PC-9 (cell line): ENCODE measurements at regions not wholly inside any gene's neighbourhood (a gene's known extent, or its start where the extent isn't known, plus 50 kb on each side); places are given as distances from the start of the nearest gene placed in this dataset.

Experiments
- EZH2 ChIP-seq: fragments of 200-600 bp; sonication (generic); IDR thresholded peaks from 2 replicates; pipeline ENCODE4 v1.8.0; 2017; ENCODE audit warnings: antibody characterized with exemption, low read depth
- TF ChIP-seq, protein P1 (sequence below): fragments of 200-600 bp; sonication (generic); conservative IDR thresholded peaks from 2 replicates; pipeline ENCODE4 v1.6.1; 2017; ENCODE audit warnings: mixed run types, antibody characterized with exemption, mild to moderate bottlenecking, moderate library complexity

DNA sequence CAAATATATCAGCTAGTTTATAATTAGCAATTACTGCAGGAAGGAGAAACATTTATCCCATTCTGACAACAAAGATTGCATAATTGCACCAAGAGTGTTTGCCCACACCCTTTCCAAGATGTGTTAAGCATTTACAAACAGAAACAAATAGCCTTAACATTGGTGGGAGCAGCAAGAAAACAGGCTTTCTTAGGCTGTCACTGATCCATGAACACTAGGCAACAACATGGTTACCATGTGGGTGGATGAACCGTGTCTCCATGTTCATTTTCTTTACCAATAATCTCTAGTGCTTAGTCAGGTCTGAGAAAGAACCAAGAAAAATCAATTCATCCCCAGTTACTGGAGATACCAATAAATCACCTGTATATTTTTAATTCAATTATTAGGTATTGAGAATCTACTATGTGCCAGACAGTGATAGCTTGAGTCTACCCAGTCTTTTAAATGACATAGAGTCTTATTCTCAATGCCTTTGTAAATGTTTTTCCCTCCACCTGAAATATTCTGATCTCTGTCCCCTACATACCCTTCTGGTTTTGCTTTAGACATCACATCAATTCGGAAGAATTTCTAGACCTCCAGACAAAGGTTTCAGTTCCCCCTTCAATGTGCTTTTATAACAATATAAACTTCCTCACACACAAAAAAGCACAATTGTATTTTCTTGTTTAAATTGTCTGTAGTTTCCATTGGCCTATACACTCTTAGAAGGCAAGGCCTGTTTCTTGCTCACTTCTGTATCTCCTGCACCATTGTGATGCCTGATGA, 286.6 kb downstream of the PPP1R2C start:
- TF ChIP-seq, protein P1, sequence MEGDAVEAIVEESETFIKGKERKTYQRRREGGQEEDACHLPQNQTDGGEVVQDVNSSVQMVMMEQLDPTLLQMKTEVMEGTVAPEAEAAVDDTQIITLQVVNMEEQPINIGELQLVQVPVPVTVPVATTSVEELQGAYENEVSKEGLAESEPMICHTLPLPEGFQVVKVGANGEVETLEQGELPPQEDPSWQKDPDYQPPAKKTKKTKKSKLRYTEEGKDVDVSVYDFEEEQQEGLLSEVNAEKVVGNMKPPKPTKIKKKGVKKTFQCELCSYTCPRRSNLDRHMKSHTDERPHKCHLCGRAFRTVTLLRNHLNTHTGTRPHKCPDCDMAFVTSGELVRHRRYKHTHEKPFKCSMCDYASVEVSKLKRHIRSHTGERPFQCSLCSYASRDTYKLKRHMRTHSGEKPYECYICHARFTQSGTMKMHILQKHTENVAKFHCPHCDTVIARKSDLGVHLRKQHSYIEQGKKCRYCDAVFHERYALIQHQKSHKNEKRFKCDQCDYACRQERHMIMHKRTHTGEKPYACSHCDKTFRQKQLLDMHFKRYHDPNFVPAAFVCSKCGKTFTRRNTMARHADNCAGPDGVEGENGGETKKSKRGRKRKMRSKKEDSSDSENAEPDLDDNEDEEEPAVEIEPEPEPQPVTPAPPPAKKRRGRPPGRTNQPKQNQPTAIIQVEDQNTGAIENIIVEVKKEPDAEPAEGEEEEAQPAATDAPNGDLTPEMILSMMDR, result no peak
- no peak for TF ChIP-seq EZH2
